A673 (cell line): ENCODE measurements at regions not wholly inside any gene's neighbourhood (a gene's known extent, or its start where the extent isn't known, plus 50 kb on each side); places are given as distances from the start of the nearest gene placed in this dataset.

ENCODE experiments used
- BruUV-seq: library from RNA; stranded (reverse); fragments of 400-500 nt; replicated peaks from 2 replicates; lab custom pipeline; 2021; lab: Mats Ljungman, UMichigan
- CTCF ChIA-PET: fragments of 300-600 bp; sonication (Branson Sonifier 250); formaldehyde crosslinking; loops from one replicate; lab custom pipeline; 2022; ENCODE audit warnings: antibody characterized with exemption; lab: Charles Lee
- POLR2A ChIA-PET: fragments of 300-600 bp; sonication (Branson Sonifier 250); formaldehyde crosslinking; loops from one replicate; lab custom pipeline; 2022; ENCODE audit warnings: antibody characterized with exemption; ENCODE audit not compliant: low non-redundant PET; lab: Charles Lee
- DNase-seq: peaks from one replicate; pipeline ENCODE4 v3.0.0-alpha.2; 2015; ENCODE audit warnings: low spot score
- H3K27ac ChIP-seq: fragments of 200-600 bp; sonication (generic); 2 replicates; pipeline ENCODE4 v1.5.1; 2016; ENCODE audit warnings: mixed run types, low read depth, mild to moderate bottlenecking, mixed read lengths, antibody characterized with exemption, low read length; ENCODE audit not compliant: poor library complexity, severe bottlenecking
- H3K27me3 ChIP-seq: fragments of 200-600 bp; sonication (generic); replicated peaks from 2 replicates; pipeline ENCODE4 v1.6.1; 2017; ENCODE audit warnings: mixed run types, low read depth, mild to moderate bottlenecking, mixed read lengths, antibody characterized with exemption, low read length; ENCODE audit not compliant: insufficient read depth, poor library complexity
- H3K36me3 ChIP-seq: fragments of 200-600 bp; sonication (generic); 2 replicates; pipeline ENCODE4 v1.6.1; 2016; ENCODE audit warnings: mixed run types, mild to moderate bottlenecking, mixed read lengths, antibody characterized with exemption, low read length; ENCODE audit not compliant: insufficient read depth, poor library complexity, severe bottlenecking
- H3K4me1 ChIP-seq: fragments of 200-600 bp; sonication (generic); 2 replicates; pipeline ENCODE4 v1.6.1; 2017; ENCODE audit warnings: mixed run types, mild to moderate bottlenecking, mixed read lengths, antibody characterized with exemption, low read length; ENCODE audit not compliant: insufficient read depth, poor library complexity, severe bottlenecking
- H3K4me3 ChIP-seq: fragments of 200-600 bp; sonication (generic); 2 replicates; pipeline ENCODE4 v1.5.1; 2016; ENCODE audit warnings: low read depth, mixed run types, mild to moderate bottlenecking, mixed read lengths, low read length; ENCODE audit not compliant: poor library complexity, severe bottlenecking
- H3K9me3 ChIP-seq: fragments of 200-600 bp; sonication (generic); 2 replicates; pipeline ENCODE4 v1.6.1; 2016; ENCODE audit warnings: mixed run types, low read depth, mild to moderate bottlenecking, mixed read lengths, antibody characterized with exemption, low read length; ENCODE audit not compliant: poor library complexity, severe bottlenecking
- CTCF ChIP-seq: fragments of 300-800, 200-600 bp; sonication (generic); conservative IDR thresholded peaks from 2 replicates; pipeline ENCODE4 v1.5.1; 2017; ENCODE audit warnings: low read depth, mild to moderate bottlenecking, antibody characterized with exemption, low read length, moderate library complexity, mixed read lengths
- EZH2 ChIP-seq: fragments of 200-600 bp; sonication (generic); IDR thresholded peaks from 2 replicates; pipeline ENCODE4 v1.6.1; 2017; ENCODE audit warnings: borderline replicate concordance, low read depth, mild to moderate bottlenecking, mixed read lengths, antibody characterized with exemption, low read length; ENCODE audit not compliant: poor library complexity, severe bottlenecking
- intact Hi-C: fragments of 100-400 bp; cut with micrococcal nuclease; formaldehyde crosslinking; loops from one replicate; pipeline ENCODE4 v1.10.0; 2022; ENCODE audit not compliant: unreplicated experiment

- intact Hi-C loops = no loop called here
- H3K4me1 ChIP-seq = no peaks in the 10 kb centered on the region
- no TSS peak for BruUV-seq
- H3K27ac ChIP-seq = no peak overlapping the region
- no peaks in the 10 kb centered on the region for H3K9me3 ChIP-seq
- DNase-seq = no peak
- peaks cover 10% of the 10 kb centered on the region for H3K27me3 ChIP-seq
- ChIA-PET CTCF (no interaction called here), POLR2A (no interaction called here)
- TF ChIP-seq EZH2 (no peak), CTCF (no peak)
- H3K36me3 ChIP-seq = no peaks in the 10 kb centered on the region
- no peak overlapping the region for H3K4me3 ChIP-seq
Observed at GRCh38 chr3:25287291-25287884, 140.7 kb upstream of the RARB start.

GRCh38 chr3:25288413-25288812, 139.7 kb upstream of the RARB start:
- ChIA-PET CTCF (no interaction called here), POLR2A (no interaction called here)
- no peaks in the 10 kb centered on the region for H3K9me3 ChIP-seq
- no TSS peak for BruUV-seq
- no peaks in the 10 kb centered on the region for H3K4me1 ChIP-seq
- TF ChIP-seq EZH2 (no peak), CTCF (no peak)
- H3K36me3 ChIP-seq = no peaks in the 10 kb centered on the region
- H3K27ac ChIP-seq = no peak overlapping the region
- peaks cover 10% of the 10 kb centered on the region for H3K27me3 ChIP-seq
- no peak for DNase-seq
- H3K4me3 ChIP-seq = no peak overlapping the region
- intact Hi-C loops = no loop called here

- intact Hi-C loops = no loop called here
- Histone ChIP-seq H3K27me3 (peaks cover 10% of the 10 kb centered on the region), H3K9me3 (no peaks in the 10 kb centered on the region), H3K4me1 (no peaks in the 10 kb centered on the region), H3K4me3 (no peak overlapping the region), H3K27ac (no peak overlapping the region), H3K36me3 (no peaks in the 10 kb centered on the region)
- no peak for DNase-seq
- TF ChIP-seq EZH2 (no peak), CTCF (no peak)
- ChIA-PET POLR2A (no interaction called here), CTCF (no interaction called here)
- no TSS peak for BruUV-seq
Observed at GRCh38 chr3:25289156-25289555, 138.9 kb upstream of the RARB start.
